Dedifferentiated amniotic fluid mesenchymal stem cell (primary cell): ENCODE measurements at regions not wholly inside any gene's neighbourhood (a gene's known extent, or its start where the extent isn't known, plus 50 kb on each side); places are given as distances from the start of the nearest gene placed in this dataset.

ENCODE experiments used
- DNase-seq: peaks from one replicate; pipeline ENCODE4 v3.0.0-alpha.2; 2016; ENCODE audit errors: extremely low spot score

GRCh38 chr12:66852091-66852490, 173.2 kb upstream of the GRIP1 start:
- no peak for DNase-seq

- DNase-seq, result no peak
These were observed 173.9 kb upstream of the GRIP1 start for GRCh38 chr12:66852765-66853164.

- no peak for DNase-seq
These were observed 181.0 kb upstream of the GRIP1 start for GRCh38 chr12:66859751-66860440.

GRCh38 chr12:66860752-66861750, 182.2 kb upstream of the GRIP1 start:
- peak; percentile 67 for DNase-seq

- no peak for DNase-seq
These were observed 183.6 kb upstream of the GRIP1 start for GRCh38 chr12:66862356-66862985.

- no peak for DNase-seq
These were observed 184.4 kb upstream of the GRIP1 start for GRCh38 chr12:66863276-66863675.

GRCh38 chr12:66877925-66878324, 199.0 kb upstream of the GRIP1 start:
- DNase-seq, result no peak

- DNase-seq, result no peak
These were observed 200.5 kb upstream of the GRIP1 start for GRCh38 chr12:66879409-66879808.

- DNase-seq, result no peak
These were observed 202.5 kb upstream of the GRIP1 start for GRCh38 chr12:66881386-66881785.

GRCh38 chr12:66884091-66884490, 205.2 kb upstream of the GRIP1 start:
- no peak for DNase-seq

- DNase-seq, result no peak
These were observed 206.4 kb upstream of the GRIP1 start for GRCh38 chr12:66885115-66885875.

- DNase-seq, result no peak
These were observed 217.9 kb upstream of the GRIP1 start for GRCh38 chr12:66896797-66897196.

GRCh38 chr12:66898700-66899469, 220.0 kb upstream of the GRIP1 start:
- DNase-seq, result no peak

GRCh38 chr12:66899588-66899987, 220.7 kb upstream of the GRIP1 start:
- no peak for DNase-seq

- no peak for DNase-seq
These were observed 221.7 kb upstream of the GRIP1 start for GRCh38 chr12:66900616-66901015.

- DNase-seq, result no peak
These were observed 222.5 kb upstream of the GRIP1 start for GRCh38 chr12:66901138-66901932.

GRCh38 chr12:66902020-66902419, 223.1 kb upstream of the GRIP1 start:
- no peak for DNase-seq

GRCh38 chr12:66903782-66904396, 225.0 kb upstream of the GRIP1 start:
- DNase-seq, result no peak

GRCh38 chr12:66905201-66905600, 226.3 kb upstream of the GRIP1 start:
- DNase-seq, result no peak
